HG03108 (cell line): ENCODE measurements at regions not wholly inside any gene's neighbourhood (a gene's known extent, or its start where the extent isn't known, plus 50 kb on each side); places are given as distances from the start of the nearest gene placed in this dataset.
"Not testable (repeated sequence)": the region's sequence is repeated elsewhere in the genome, so short reads cannot be mapped to it uniquely, and the experiment has no call there.

Source experiments
- ATAC-seq: cut with Tn5 transposase; IDR thresholded peaks from one replicate; pipeline ENCODE4 v1.9.1; 2021; ENCODE audit warnings: moderate library complexity; ENCODE audit not compliant: unreplicated experiment

DNA sequence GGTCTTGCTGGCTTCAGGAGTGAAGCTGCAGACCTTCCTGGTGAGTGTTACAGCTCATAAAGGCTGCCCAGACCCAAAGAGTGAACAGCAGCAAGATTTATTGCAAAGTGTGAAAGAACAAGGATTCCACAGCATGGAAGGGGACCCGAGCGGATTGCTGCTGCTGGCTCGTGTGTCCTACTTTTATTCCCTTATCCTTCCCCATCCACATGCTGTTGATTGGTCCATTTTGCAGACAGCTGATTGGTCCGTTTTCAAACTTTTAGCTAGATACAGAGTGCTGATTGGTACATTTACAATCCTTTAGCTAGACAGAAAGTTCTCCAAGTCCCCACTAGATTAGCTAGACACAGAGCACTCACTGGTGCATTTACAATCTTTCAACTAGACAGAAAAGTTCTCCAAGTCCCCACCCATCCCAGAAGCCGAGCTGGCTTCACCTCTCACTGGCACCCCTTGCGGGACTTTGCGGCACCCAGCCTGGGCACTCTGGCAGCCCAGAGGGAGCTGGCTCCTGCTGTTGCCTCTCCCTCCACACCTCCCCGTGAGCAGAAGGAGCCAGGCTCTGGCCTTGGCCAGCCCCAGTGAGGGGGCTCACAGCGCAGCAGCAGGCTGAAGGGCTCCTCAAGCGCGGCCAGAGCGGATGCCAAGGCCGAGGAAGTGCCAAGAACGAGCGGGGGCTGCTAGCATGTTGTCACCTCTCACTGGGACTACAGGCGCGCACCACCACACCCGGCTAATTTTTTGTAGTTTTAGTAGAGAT lies 369.6 kb upstream of the POT1 start:
- ATAC-seq = no peak

DNA sequence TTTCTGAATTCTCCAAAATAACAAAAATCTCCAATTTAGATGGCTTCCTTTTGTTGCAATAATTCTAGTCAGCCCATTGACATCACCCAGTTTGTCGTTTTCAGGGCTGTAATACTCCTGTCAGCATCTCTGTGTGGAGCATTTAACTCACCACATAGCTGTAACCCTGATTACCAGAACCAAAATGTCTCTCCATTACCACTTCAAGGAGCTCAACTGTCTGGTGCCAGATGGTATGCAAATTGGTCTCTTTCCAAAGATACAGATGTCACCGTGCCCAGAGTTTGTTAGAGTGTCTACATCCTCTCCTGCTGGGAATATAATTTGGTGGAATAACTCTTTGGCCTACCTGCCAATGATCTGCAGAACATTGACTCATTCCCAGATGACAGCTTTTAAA lies 350.3 kb upstream of the POT1 start:
- no peak for ATAC-seq

DNA sequence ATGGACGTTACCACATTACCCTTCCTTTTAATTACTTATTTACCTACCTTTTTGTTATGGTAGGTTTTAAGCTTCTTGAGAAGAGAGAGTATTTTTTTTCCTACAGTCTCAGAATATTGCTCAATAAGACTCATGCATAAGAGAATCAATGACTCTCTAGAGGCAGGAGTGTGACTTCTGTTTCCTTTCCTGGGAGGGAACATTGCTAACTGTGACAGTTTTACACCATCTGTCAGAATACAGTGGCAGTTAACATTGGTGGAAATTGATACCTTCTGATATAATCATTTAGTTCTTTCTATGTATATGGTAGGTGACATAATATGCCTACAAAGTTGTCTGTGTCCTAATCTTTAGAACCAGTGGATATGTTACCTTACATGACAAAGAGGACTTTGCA lies 348.7 kb upstream of the POT1 start:
- ATAC-seq = no peak

DNA sequence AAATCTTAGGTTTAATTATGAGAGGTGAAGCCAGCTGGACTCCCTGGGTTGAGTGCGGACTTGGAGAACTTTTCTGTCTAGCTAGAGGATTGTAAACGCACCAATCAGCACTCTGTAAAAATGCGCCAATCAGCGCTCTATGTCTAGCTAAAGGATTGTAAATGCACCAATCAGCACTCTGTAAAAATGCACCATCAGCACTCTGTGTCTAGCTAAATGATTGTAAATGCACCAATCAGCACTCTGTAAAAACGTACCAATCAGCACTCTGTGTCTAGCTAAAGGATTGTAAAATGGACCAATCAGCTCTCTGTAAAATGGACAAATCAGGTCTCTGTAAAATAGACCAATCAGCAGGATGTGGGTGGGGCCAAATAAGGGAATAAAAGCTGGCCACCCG lies 345.1 kb upstream of the POT1 start:
- ATAC-seq = not testable (repeated sequence)

DNA sequence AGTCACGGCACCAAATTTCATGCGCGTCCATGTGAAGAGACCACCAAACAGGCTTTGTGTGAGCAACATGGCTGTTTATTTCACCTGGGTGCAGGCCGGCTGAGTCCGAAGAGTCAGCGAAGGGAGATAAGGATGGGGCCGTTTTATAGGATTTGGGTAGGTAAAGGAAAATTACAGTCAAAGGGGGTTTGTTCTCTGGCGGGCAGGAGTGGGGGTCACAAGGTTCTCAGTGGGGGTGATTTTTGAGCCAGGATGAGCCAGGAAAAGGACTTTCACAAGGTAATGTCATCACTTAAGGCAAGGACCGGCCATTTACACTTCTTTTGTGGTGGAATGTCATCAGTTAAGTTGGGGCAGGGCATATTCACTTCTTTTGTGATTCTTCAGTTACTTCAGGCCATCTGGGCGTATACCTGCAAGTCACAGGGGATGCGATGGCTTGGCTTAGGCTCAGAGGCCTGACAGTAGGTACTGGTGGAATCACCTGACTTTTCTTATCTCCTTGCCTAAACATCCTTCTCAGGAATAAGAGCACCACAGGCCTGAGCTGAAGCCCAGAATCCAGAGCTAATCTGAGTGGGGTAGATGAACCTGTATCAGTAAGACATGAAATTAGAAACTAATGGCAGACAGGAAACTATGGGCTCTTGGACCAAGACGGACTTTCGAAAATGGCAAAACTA lies 334.7 kb upstream of the POT1 start:
- not testable (repeated sequence) for ATAC-seq

DNA sequence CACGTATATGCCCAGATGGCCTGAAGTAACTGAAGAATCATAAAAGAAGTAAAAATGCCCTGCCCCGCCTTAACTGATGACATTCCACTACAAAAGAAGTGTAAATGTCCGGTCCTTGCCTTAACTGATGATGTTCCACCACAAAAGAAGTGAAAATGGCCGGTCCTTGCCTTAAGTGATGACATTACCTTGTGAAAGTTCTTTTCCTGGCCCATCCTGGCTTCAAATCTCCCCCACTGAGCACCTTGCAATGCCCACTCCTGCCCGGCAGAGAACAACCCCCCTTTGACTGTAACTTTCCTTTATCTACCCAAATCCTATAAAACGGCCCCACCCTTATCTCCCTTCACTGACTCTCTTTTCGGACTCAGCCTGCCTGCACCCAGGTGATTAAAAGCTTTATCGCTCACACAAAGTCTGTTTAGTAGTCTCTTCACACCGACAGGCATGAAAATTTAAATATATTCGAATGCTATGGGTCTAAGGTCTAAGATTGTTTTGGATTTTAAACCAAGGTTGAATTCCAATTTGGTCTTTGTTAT lies 329.3 kb upstream of the POT1 start:
- not testable (repeated sequence) for ATAC-seq

DNA sequence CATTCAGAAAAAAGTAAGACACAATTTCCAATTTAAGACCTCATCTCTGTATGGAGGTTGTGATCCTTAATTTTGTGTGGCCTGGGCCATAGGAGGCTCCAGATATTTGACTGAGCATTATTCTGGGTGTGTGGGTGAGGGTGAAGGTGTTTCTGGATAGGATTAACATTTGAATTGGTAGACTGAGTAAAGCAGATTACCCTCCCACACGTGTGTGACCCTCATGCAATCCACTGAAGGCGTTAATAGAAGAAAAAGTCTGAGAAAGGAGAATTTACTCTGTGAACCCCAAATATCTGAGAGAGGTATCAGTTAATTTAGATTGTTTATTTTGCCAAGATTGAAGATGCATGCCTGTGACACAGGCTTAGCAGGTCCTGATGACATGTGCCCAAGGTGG lies 328.0 kb upstream of the POT1 start:
- no peak for ATAC-seq

DNA sequence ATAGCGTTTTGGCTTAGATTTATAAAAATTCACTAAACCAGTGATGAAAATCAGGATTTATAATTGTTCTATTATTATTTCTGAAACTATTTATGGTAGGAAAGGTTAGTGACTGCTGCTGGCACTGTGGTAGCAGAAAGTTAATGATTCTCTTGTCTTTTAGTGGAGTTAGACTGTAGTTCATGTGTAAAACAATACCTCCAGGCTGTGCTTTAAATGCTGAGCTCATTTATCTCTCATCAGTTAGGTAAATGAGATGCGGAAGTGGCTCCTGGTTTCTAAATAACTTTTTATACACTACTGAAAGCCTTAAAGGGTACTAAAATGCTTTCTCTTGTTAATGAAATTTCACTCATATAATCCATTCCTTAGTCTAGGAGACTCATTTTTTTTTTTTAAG lies 326.8 kb upstream of the POT1 start:
- ATAC-seq = no peak

DNA sequence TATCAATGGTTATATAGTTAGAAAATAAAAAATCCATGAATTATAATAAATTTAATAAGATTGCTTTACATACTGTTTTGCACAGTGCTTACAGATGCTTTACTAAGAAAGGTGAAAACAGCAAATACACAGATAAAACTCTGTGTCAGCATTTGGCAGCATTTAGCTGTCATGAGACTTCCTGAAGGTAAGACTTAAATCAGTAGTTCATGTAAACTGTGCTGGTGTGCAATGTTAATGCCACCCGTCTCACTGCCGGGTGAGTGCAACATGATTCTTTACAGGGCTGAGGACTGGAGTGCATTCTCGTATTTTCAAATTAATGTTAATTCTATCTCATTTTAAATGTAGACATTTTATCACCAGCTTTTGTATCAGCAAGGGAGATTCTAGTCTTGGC lies 326.2 kb upstream of the POT1 start:
- ATAC-seq = no peak

DNA sequence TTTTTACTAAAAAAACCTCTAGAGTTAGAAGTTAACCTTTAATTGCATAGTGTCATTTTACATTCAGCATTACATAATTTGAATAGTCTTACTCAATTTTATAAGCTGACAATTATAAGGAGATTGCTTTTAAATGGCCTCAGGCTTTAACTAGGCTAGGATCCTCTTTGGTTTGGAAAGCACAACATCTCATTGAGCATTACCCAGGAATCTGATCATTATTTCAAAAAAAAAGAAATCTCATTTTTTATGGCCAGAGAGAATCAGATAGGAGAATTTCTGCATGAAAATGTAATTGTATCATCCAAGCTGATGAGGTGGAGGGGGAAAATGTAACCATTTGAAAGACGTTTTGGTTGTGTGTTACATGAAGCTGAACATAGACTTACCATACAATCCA lies 324.9 kb upstream of the POT1 start:
- ATAC-seq = no peak

DNA sequence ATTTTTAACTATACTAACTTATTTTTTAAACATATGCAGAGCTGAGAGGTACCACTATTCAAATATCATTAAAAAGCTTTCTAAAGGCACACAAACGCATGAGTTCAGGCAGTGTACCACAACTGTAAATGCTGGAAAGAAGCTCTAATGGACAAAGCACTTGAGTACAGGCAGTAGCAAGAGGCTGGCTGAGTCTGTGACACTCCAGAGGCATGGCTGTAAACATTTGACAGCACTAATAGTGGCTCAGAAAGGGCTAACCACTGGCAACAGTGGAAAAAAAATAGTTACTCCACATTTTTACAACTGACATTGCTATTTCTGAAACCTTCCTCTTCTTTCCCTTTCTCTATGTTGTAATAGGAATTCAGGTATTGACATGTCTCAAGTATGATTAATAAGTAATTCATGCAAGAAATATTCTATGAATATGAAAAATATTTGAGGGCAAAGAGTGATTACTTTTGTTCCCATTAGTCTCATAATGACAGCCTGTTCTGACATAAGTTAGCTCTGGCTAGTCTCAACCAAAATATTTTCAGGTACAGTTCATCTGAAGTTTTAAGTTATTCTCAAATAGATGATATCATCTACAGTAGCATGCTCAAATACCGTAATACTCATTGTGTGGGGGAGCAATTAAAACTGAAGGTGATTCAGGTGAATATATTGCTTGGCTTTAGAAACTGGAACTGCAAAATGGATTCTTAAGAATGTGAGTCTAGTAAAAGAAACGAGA lies 324.0 kb upstream of the POT1 start:
- no peak for ATAC-seq

DNA sequence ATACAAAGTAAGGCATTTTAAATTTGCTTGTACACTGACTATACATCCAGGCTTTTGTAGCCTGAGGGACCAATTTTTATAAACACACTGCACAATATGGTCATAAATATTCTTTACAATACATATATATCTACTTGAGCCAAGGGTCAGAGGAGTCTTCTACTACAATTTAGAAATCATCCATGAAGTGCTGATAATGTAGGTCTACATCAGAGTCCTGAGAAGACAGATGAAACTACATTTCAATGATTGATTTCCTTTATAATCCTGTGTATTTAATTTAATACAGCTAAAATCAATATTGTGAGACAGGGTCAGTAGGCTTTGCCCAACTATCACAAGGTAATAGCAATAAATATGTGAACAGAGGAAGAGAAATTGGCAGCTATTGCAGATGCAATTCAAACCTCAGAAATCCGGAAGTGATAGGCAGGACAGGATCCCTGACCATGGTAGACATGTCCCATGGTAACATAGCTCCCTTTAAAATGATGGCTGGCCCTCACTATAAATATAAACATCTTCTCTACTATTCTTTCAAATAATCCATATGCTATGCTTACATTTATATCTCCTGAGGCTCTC lies 318.0 kb upstream of the POT1 start:
- no peak for ATAC-seq

DNA sequence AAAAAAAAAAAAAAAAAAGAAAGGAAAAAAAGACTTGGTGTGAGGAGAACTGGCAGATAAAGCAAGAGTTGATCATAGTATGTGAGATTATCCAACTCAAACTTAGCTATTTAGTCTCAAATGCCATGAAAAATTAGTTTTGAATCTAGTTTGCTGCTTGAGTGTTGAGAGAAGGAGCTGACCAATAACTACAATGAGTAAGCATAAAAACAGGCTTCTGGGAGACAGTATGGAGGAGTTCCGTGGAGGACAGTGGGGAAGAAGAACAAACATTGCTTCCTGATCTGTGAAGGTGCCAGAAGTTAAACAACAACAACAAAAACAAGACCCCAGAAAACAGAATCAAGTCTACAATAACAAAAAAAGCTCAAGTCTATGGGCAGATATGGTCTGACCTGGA lies 317.1 kb upstream of the POT1 start:
- ATAC-seq = no peak

DNA sequence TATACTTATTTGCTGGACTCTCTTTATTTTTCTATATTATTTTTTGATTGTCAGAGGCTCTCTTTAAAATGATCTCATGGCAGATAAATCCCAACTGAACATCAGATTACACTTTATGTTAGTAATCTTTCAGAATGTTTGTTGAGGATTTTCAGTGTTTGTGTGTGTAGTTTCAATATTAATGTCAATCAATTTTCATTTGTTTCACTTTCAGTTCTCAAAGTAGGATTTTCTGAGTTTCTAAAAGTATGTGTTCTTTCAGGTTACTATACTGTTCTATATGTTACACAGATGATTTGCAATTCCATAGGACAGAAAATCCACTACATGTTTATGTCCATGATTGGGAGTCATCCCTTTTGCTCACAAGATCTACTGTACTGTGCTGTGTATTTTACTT lies 311.9 kb upstream of the POT1 start:
- ATAC-seq = no peak

DNA sequence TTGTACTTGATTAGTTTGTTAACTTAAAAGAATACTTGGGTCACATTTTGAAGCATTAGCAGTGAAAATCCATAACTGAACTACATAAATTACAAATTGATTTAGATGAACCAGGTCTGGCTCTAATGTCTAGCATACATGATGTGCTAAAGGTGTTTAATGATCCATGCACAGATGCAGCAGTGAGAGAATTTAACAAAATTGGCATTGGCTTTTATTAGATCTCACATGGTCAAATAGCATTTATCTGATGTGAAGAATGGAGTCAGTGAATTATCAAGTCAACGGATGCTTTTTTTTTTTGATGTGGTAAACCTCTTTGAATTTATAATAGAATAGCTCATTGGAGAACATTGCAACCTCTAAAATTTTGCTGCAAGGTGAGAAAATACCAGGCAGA lies 293.0 kb upstream of the POT1 start:
- ATAC-seq = no peak

DNA sequence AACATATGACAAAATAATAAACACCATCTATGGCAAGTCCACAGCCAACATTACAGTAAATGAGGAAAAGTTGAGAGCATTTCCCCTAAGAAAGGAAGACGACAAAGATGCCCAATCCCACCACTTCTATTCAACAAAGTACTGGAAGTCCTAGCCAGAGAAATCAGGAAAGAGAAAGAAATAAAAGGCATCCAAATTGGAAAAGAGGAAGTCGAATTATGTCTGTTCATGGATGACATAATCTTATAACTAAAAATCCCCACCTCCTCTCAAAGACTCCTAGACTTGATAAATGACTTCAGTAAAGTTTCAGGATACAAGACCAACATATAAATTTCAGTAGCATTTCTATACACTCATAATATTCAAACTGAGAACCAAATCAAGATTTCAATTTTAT lies 288.5 kb upstream of the POT1 start:
- ATAC-seq = no peak

DNA sequence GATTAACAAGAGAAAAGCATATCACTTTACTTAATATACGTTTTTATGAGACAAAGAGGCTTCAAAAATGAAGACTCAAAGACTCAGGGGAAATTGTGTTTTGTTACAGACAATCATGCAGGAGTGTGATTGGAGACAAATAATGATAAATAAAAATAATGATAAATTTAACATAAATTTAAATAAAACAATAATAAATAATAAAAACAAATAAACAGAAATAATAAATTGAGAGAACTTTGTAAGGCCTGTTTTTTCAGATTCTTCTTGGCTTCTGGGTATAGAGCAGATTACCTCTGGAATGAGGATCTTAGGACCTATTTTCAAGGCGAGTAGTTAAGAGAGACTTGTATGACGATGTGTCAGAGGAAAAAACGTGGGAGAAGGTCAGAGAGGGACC lies 271.4 kb upstream of the POT1 start:
- no peak for ATAC-seq

DNA sequence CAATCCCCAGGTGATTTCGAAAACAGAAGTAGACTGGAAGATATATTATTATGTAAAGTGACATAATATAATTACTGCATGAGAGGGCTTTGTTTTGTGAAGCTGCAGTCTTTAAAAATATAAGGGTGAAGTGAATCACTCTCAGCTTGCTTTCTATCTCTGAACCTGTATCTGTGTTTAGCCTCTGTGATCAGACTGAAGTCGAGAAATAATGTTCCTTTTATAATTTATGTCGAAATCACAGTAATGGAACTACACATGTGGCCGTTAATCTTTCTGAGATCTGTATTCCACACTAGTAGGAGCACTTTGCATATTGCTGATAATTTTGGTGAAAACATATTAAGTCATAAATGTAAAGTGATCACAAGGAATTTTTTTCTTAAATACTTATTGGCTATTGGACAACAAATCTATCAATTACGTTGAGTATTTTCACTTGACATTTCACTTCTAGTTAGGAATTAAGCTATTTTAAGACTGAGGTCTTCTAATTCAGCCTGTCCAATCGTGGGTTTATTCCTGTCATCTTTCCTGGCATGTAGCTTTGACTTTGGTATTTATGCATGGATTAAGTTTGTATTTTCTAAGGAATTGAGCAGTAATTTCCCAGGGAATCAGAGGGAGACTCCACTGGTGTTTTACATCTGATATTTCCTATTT lies 268.2 kb upstream of the POT1 start:
- no peak for ATAC-seq

DNA sequence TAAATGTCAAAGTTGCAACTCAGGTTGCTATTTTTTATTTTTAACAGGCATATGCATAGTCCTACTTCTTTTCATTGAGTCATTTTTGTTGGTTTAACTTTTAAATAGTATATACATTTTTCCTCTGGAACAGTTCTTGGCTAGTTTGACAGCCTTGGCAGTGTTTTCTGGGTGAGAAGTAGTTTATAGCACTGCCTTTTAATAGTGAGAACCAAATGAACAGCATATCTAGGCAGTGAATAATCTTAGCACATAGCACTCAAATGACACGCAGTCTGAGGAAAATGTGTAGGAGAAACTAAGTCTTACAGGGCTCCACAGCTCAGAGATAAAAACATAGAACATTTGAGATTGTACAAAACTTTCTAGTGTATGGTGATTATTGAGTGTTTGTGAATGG lies 265.5 kb upstream of the POT1 start:
- ATAC-seq = no peak

DNA sequence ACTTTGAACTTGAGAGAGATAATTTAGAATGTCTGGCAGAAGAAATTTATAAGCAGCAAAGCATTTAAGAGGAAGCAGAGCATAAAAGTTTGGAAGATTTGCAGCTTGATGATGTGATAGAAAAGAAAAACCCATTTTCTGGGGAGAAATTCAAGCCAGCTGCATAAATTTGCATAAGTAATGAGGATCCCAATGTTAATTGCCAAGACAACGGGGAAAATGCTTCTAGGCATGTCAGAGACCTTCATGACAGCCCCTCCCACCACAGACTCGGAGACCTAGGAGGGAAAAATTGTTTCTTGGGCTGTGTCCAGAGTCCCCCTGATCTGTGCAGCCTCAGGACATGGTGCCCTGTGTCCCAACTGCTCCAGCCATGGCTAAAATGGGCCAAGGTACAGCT lies 263.6 kb upstream of the POT1 start:
- ATAC-seq = no peak

DNA sequence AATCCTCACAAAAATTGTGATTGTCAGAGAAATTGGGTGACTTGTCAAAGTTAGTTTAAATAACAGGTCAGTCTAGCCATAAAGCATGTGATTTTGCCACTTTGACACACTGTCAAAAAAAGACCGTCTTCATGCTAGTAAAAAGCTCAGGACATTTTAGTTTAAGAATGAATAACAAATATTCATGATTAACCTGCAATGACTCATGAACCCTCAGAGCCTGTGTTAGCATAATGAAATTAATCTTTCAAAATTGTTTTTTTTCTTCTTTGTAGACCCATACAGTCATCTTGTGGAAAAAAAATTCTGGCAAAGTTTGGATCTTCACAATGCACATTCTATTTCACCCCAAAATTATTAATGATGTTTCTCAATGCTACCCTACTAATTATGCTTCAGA lies 255.2 kb upstream of the POT1 start:
- no peak for ATAC-seq
